GM20431 (cell line): ENCODE measurements at regions not wholly inside any gene's neighbourhood (a gene's known extent, or its start where the extent isn't known, plus 50 kb on each side); places are given as distances from the start of the nearest gene placed in this dataset.

ENCODE experiments used
- in situ Hi-C: fragments of 300-500 bp; cut with MseI, MboI; formaldehyde crosslinking; loops from one replicate; pipeline ENCODE4 v1.15.0; 2020; ENCODE audit warnings: low sequenced_read_pairs; ENCODE audit not compliant: unreplicated experiment

GRCh38 chr16:85485379-85485778, 127.7 kb upstream of the GSE1 start:
- in situ Hi-C loops = no loop called here

DNA sequence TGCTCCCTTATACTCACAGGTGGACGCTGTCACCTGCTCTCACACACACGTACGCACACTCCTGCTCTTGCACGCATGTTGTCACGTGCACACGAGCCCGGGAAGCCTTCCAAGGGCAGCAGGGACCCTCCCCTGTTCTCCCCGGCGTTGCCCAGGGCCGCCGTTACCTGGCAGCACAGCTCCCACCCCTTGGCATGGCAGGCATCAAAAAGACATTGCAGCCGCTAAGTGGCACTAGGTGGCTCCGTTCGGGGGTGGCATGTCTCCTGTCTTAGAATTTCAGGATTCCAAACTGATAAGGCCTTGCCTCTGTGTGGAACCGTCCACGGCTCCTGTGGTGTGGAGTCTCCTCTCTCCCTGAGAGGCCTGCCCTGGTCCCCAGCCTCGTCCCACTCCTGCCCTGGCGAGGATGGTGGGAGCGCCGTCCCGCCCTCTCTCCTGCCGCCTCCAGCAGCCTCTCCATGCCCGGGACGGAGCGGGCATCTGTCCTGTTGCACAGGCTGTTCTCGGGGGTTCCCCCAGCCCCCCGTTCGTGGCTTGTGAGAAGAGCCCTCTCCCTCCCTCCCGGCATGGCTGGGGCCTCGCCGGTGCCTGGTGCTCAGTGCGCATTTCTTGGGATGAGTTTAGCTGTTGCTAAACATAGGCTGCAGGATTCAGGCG, 126.7 kb upstream of the GSE1 start:
- in situ Hi-C loops = no loop called here

DNA sequence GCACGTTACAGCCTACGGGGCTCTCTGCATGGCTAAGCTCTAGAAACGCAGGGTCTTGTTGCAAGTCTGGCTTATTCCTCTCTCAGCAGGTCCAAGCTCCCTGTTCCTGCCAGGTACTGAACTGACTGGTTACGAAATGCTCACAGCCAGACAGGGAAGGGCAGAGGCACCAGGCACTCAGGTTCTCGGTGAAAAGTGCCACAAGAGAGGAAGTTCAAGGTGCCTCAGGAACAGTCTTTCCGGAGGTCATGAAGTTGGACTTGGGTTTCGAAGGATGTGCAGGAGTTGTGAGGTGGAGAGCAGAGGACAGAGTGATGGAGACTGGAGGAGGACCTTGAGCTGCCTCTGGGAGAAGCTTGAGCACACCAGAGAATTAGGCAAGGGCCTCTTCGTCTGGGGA, 124.7 kb upstream of the GSE1 start:
- in situ Hi-C loops = no loop called here

DNA sequence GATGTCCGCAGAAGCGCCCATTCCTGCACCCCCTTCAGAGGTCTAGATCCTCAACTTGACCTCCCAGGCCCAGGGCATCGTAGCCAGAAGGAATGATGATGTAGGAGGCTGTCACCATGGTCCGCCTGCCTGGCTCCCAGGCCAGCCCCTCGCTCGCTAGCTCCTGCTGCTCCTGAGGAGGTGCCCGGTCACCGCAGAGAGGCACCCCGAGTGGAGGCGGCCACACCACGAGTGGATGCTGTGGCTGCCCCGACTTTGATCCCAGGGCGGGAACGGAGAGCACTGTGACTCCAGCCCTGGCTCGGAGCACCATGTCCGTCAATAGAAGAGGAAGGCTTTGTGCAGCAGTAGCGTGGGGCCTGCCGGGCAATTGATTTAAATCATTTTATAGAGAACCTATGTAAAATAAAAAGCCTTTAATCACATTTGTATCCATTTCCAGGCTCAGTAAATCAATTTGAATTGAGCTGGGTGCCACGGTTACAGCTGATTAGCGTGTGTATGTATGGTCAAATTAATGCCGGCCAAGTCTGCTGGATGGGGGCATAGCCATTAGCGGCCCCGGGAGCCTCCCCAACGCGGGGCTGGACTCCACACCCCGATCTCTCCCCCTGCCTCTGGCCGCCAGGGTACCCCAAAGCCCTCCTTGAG, 122.6 kb upstream of the GSE1 start:
- in situ Hi-C loops = no loop called here

DNA sequence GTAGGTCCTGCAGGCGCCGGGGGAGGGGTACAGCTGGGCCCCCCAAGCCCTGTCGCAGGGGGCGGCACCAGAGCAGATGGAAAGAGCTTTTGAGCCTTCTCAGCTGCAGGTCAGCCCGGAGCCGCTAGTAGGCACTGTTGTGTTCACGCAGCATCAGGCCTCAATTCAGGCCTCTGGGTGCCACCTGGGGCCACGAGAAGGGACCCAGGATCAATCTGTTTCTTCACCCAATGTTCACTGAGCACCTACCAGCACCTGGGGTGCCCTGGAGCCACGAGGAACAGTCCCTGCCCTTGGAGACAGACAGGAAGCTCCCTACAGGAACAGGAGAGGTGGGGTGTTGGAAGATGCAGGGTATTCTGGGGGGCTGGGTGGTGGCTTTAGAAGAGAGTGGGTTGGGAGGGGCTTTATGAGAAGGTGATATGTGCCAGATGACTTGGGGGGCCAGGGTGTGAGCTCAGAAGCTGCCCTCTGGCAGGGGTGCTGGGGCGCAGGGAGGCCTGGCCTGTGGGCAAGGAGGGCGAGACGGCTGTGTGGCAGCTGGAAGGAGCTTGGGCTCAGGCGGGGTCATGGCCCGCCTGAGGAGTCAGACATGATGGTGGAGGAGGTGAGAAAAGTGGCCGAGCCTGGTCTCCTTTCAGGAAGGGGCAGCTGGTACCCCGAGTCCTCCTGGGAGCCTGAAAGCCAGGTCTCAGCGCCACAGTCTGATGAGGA, 121.9 kb upstream of the GSE1 start:
- in situ Hi-C loops = no loop called here

- in situ Hi-C loops = no loop called here
Measured at GRCh38 chr16:85491798-85492294, 121.3 kb upstream of the GSE1 start.

- in situ Hi-C loops = no loop called here
Measured at GRCh38 chr16:85492295-85492864, 120.7 kb upstream of the GSE1 start.

GRCh38 chr16:85494315-85494714, 118.8 kb upstream of the GSE1 start:
- in situ Hi-C loops = no loop called here

GRCh38 chr16:85495259-85495658, 117.9 kb upstream of the GSE1 start:
- in situ Hi-C loops = no loop called here

GRCh38 chr16:85495823-85496538, 117.1 kb upstream of the GSE1 start:
- in situ Hi-C loops = no loop called here

GRCh38 chr16:85497622-85498314, 115.4 kb upstream of the GSE1 start:
- in situ Hi-C loops = no loop called here

DNA sequence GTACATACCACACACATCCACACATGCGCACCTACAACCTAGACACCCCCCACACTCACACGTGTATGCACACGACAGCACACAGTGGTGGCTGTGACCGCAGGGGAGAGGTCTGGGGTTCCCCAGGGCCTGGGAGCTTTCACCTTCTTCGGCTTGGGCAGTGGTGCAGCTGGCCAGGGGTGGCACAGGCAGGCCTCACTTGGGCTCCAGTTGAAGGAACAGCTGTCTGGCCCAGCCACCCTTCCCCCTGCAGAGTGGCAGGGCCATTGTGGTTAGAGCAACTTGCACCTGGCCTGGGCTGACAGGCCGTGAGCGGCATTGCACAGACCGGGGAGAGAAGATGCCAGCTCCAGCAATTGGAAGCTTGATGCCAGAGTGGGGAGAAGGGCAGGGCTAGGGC, 114.5 kb upstream of the GSE1 start:
- in situ Hi-C loops = no loop called here

DNA sequence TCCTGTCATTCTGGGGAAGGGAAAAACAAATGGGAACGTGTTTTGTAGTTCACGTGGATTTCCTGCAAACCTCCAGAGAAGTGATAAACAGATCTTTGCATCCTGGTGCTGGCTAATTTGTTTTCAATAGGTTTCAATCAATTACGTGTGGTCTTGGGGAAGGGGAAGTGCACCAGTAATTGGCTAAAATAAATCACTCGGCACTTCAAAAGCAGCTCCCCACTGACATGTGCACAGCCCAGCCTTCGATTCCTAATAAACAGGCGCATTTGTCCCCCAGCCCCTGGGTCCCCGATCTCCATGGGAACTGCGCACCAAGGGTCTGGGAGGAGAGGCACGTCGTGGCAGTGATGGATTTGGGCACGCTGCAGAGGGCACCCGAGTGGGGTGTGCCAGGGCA, 112.9 kb upstream of the GSE1 start:
- in situ Hi-C loops = no loop called here

- in situ Hi-C loops = no loop called here
Measured at GRCh38 chr16:85501900-85502299, 111.2 kb upstream of the GSE1 start.

DNA sequence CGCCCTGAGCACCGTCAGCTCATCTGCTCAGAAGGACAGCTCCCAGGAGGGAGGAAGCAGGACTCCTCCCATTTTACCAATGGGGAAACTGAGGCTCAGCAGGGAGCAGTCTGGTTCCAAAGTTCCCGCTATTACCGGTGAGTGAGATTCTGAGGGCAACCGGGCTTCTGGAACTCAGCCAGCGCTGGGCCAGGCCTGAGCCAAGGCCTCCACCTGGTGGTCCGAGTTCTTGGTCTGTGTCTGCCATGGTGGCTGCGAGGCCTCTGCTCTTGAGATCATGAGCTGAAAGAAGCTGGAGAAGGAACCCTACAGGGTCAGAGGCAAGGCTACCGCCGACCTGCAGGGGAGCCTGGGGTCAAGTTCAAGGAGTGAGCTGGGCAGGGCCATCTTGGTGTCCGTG, 110.8 kb upstream of the GSE1 start:
- in situ Hi-C loops = no loop called here

DNA sequence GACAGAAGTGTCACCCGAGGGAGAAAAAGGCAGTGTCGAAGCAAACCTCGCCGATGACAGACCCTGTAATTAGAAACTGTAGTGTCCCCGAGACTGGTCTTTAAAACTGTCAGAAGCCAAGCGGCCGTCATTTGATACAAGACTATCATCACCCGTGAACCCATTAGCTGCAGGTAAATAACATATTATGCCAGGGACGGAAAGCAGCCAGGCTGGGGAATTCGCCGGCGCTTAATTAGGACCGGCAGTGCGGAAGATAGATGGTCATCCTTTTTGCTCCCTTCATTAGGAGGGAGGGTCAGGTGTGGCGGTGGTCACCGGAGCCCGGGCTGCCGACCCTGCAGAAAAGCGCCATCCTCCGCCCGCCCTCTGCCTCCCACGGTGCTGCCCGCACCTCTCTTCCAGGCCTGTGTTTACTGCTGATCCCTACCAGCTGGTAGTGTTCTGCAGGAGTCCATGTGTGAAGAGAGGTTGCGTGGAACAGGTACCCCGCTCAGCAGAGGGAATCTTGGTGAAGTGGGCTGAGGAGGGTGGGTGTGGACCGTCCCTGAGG, 109.4 kb upstream of the GSE1 start:
- in situ Hi-C loops = no loop called here

DNA sequence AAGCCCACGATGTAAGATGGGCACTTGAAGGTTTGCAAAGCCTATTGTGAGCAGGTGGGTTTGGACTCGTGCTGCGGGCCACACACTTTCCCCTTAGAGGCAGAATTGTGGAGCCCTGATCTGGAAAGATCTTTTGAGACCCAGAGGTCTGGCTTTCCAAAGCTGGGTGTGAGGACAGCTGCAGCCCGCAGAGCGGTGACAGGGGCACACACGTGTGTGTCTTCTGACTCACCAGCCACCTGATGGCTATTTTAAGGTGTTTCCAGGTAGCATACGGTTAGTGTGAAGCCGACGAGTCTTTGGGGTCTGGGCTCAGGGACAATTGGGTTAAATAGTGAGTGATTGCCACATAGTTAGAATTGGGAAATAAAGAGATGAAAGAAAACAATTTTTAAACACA, 108.9 kb upstream of the GSE1 start:
- in situ Hi-C loops = no loop called here

DNA sequence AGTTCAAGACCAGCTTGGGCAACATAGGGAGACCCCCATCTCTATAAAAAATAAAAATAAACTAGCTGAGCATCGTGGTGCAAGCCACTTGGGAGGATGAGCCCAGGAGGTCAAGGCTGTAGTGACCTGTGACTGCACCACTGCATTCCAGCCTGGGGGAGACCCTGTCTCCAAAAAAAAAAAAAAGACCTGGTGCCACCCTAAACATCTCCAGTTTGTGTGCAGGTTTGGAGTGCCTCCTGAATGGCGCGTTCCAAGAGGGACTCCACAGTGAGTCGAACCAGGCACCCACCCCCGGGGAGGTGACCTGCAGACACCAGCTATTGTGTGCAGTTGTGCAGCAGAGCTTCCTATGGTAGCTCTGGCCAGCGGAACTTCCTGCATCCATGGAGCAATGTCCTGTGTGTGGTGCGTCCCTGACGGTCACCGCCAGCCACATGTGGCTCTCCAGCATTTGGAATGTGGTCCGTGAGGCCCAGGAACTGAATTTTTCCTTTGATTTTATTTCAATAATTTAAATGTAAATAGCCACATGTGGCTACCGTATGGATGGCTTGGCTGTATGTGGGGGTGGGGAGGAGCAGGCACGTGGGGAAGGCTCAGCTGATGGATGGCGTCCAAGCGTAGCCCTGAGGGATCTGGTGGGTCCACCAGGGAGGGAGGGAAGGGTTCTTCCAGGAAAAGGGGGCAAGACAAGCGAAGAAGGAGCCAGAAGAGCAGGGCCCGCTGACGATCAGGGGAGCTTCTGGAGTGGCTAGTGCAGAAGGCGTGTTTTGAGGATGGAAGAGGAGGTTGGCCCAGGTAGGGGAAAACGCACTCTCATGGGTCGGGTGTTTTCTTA, 107.1 kb upstream of the GSE1 start:
- in situ Hi-C loops = no loop called here

DNA sequence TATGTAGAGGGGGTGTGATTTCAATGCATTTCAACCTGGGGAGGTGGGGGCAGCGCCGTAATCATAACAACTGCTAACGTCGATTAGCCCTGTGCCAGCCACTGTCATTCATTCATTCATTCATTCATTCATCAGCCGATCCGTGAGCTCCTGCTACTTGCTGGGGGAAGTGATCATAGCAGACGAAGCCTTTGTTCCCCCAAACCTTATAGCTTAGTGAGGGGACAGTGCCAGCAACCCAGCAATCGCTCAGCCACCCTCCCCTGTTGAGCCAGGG, 106.5 kb upstream of the GSE1 start:
- in situ Hi-C loops = no loop called here
